K562 (cell line): ENCODE measurements at regions not wholly inside any gene's neighbourhood (a gene's known extent, or its start where the extent isn't known, plus 50 kb on each side); places are given as distances from the start of the nearest gene placed in this dataset.

ENCODE experiments used
- CTCF ChIP-seq, 3 experiments: IDR thresholded peaks in 2 of 3; conservative IDR thresholded peaks in 1 of 3; 2 replicates each; pipeline ENCODE4 v1.5.1; 2011 to 2012; ENCODE audit warnings: low read length in 3 of 3, mild to moderate bottlenecking in 3 of 3, control low read depth in 2 of 3, improper control_type of control experiment in 1 of 3, inconsistent platforms in 1 of 3, low read depth in 1 of 3, mixed read lengths in 1 of 3, moderate library complexity in 1 of 3; ENCODE audit not compliant: insufficient read depth in 2 of 3
- FOXM1 ChIP-seq, 2 experiments: fragments of 450-650 bp in 1 of 2; sonication (generic) in 1 of 2; formaldehyde crosslinking in 1 of 2; IDR thresholded peaks; 2 replicates each; pipeline versions ENCODE4 v1.6.1 to v1.9.0; 2017 to 2022; ENCODE audit warnings: low read depth in 2 of 2, mild to moderate bottlenecking in 2 of 2, missing genetic modification reagents in 1 of 2, moderate library complexity in 1 of 2
- KLF10 ChIP-seq: fragments of 250-450 bp; sonication (Bioruptor Pico); IDR thresholded peaks from 2 replicates; pipeline ENCODE4 v1.6.1; 2021; ENCODE audit warnings: matching md5 sums
- MXI1 ChIP-seq: IDR thresholded peaks from 2 replicates; pipeline ENCODE4 v1.6.1; 2011; ENCODE audit warnings: low read depth, mild to moderate bottlenecking, improper control_type of control experiment, low read length
- POLR2A ChIP-seq: fragments of 450-650 bp; conservative IDR thresholded peaks from 2 replicates; pipeline ENCODE4 v1.6.1; 2016
- POLR2AphosphoS5 ChIP-seq: IDR thresholded peaks from 2 replicates; pipeline ENCODE4 v1.6.1; 2011; ENCODE audit warnings: mild to moderate bottlenecking, low read depth, low read length, moderate library complexity; ENCODE audit not compliant: control insufficient read depth, insufficient read depth
- SRF ChIP-seq, 2 experiments: fragments of 250-450, 450-650 bp in 1 of 2; sonication (Bioruptor Pico) in 1 of 2; sonication (generic) in 1 of 2; formaldehyde crosslinking; IDR thresholded peaks; 2 replicates each; pipeline versions ENCODE4 v1.5.0 to v1.5.1; 2020 to 2022; ENCODE audit warnings: mild to moderate bottlenecking in 1 of 2, missing genetic modification reagents in 1 of 2
- USF1 ChIP-seq: sonication (generic); formaldehyde crosslinking; IDR thresholded peaks from 2 replicates; pipeline ENCODE4 v1.9.0; 2022; ENCODE audit warnings: mild to moderate bottlenecking, missing genetic modification reagents
- ZFX ChIP-seq: sonication (generic); formaldehyde crosslinking; IDR thresholded peaks from 2 replicates; pipeline ENCODE4 v1.8.0; 2022; ENCODE audit warnings: mild to moderate bottlenecking, missing genetic modification reagents, moderate library complexity
- ZNF57 ChIP-seq: fragments of 450-650 bp; formaldehyde crosslinking; IDR thresholded peaks from 2 replicates; pipeline ENCODE4 v1.4.0; 2020; ENCODE audit warnings: mild to moderate bottlenecking, moderate library complexity

- no peak for TF ChIP-seq POLR2A
- TF ChIP-seq USF1 (CRISPR knock-in tag): no peak
- TF ChIP-seq ZNF57 (CRISPR knock-in tag): no peak
- no peak for TF ChIP-seq POLR2AphosphoS5
- no peak for TF ChIP-seq SRF (CRISPR knock-in tag; IDR thresholded peaks at IDR 0.05)
- no peak for TF ChIP-seq MXI1
- TF ChIP-seq KLF10: no peak
- no peak for TF ChIP-seq CTCF (IDR thresholded peaks at IDR 0.05 in 2 of 3, conservative IDR thresholded peaks at IDR 0.05 in 1 of 3; ENCODE audit: insufficient read depth in 2 of 3, low read depth in 1 of 3, low read length in 3 of 3)
- TF ChIP-seq ZFX (CRISPR knock-in tag): no peak
- no peak for TF ChIP-seq FOXM1 (IDR thresholded peaks at IDR 0.05; ENCODE audit: low read depth)
- no peak for TF ChIP-seq FOXM1 (CRISPR knock-in tag; IDR thresholded peaks at IDR 0.05; ENCODE audit: low read depth)
Measured at GRCh38 chr5:103353581-103353980, 95.0 kb downstream of the MACIR start.
